ENCODE measurements at regions not wholly inside any gene's neighbourhood (a gene's known extent, or its start where the extent isn't known, plus 50 kb on each side); places are given as distances from the start of the nearest gene placed in this dataset.

- TF ChIP-seq CTCF (IDR thresholded peaks at IDR 0.05), result no peak
- TF ChIP-seq EZH2 (IDR thresholded peaks at IDR 0.05; ENCODE audit: borderline replicate concordance, insufficient read depth, low read depth, low read length, poor library complexity, severe bottlenecking), result no peak
These were observed 586.9 kb upstream of the NR3C2 start for GRCh38 chr4:149029056-149029651.

Data from B cell (primary cell).